ENCODE measurements at regions not wholly inside any gene's neighbourhood (a gene's known extent, or its start where the extent isn't known, plus 50 kb on each side); places are given as distances from the start of the nearest gene placed in this dataset.
A peak's percentile ranks its signal among the peaks of the same experiment; 100 is the strongest.

DNA sequence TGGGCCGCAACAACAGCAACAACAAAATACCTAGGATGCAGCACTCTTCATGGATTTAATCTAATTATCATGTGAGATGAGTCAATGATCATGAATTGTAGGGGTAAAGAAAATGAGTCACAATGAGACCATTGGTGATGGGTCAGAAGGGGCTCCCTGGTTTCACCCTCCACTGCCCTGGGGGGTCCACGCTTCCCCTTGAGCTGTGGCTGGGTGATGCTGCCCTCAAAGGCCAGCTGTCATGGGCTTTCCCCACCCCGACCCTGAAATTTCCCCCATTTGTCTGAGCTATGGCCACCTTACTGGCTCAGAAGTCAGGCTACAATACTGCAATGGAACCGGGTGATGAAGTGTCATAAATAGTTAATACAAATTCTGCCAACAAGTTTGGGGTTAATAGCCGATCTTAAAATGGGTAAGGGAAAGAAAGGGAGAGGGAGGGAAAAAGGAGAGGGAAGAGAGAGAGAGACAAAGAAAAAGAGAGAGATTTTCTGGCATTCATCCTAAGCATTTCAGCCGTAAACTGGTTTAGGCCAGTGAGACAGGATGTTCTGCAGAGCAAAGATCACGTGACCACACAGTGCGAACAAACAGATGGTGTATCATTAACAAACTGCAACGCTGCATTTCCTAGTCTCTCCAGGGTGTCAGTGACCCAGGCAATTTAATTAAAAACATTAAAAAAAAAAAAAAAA lies 143.4 kb upstream of the ERRFI1 start:
- peak; percentile 78 for DNase-seq (ENCODE audit: low spot score)

GRCh38 chr1:8167936-8168335 lies 141.8 kb upstream of the ERRFI1 start:
- no peak for DNase-seq (ENCODE audit: low spot score)

GRCh38 chr1:8166406-8166805 lies 140.3 kb upstream of the ERRFI1 start:
- no peak for DNase-seq (ENCODE audit: low spot score)

GRCh38 chr1:8165595-8166360 lies 139.7 kb upstream of the ERRFI1 start:
- no peak for DNase-seq (ENCODE audit: low spot score)

- no peak for DNase-seq (ENCODE audit: low spot score)
Measured at GRCh38 chr1:8164670-8165069, 138.6 kb upstream of the ERRFI1 start.

DNA sequence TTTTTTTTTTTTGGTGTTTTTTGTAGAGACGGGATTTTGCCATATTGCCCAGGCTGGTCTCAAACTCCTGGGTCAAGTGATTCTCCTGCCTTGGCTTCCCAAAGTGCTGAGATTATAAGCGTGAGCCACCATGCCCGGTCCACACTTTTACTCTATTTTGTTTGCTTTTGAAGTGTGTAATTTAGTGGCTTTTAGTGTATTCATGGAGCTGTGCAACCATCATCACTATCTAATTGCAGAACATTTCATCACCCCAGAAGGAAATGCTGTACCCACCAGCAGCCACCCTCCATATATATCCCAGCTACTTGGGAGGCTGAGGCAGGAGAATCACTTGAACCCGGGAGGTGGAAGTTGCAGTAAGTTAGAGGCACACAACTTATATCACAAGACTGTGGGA lies 136.9 kb upstream of the ERRFI1 start:
- DNase-seq (ENCODE audit: low spot score) = no peak

- DNase-seq (ENCODE audit: low spot score) = no peak
Measured at GRCh38 chr1:8162168-8162567, 136.1 kb upstream of the ERRFI1 start.

DNA sequence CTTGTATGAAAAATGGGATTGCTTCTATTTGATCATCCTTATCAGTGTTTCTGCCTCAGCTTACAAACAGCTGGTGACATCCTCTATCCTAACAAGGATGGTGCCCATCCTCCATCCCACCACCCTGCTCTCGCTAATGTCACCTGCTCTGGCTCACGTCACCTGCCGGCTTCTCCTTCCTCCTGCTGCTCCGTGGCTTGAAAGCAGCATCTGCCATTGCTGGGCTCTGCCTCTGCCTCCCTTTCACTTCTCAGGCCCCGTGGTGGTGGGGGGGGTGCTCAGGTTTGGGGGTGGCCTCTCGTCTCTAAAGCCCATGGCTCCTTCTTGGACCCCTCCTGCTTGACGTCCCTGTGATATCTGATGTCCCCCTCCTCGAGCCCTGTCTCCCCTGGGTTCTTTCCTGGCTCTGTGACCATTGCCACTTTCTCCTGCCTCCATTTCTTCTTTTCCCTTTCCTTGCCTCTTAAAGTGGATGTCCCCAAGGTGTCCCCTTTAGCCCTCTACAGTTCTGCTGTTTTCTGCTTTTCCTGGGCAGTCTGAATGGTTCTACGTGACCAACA lies 135.5 kb upstream of the ERRFI1 start:
- DNase-seq (ENCODE audit: low spot score) = no peak

DNA sequence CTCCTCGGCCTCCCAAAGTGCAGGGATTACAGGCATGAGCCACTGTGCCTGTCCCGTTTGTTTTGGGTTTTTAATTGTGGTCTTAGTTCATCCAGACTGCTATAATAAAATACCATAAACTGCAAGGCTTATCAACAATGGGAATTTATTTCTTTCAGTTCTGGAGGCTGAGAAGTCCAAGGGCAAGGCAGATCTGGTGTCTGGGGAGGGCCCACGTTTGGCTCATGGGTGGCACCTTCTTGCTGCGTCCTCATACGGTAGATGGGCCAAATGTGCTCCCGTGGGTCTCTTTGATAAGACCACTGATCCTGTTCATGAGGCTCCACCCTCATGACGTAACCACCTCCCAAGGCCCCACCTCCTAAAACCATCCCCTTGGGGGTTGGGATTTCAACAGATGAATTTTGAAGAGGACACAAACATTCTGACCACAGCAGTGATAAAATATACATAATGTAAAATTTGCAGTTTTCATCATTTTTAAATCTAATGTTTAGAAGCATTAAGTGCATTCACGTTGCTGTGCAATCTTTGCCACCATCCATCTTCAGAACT lies 133.4 kb upstream of the ERRFI1 start:
- no peak for DNase-seq (ENCODE audit: low spot score)

GRCh38 chr1:8158995-8159394 lies 132.9 kb upstream of the ERRFI1 start:
- no peak for DNase-seq (ENCODE audit: low spot score)

DNA sequence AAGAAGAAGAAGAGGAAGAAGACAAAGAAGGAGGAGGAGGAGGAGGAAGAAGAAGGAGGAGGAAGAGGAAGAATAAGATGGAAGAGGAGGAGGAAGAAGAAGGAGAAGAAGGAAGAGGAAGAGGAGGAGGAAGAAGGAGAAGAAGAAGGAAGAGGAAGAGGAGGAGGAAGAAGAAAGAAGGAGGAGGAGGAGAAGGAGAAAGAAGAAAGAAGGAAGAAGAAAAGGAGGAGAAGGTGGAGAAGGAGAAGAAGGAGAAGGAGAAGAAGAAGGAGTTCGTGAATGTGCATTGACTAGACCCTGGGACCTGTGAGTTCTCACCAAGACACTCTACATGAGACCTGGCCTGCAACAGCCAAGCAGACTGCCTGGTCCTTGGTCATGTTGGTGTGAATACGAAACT lies 131.7 kb upstream of the ERRFI1 start:
- no peak for DNase-seq (ENCODE audit: low spot score)

GRCh38 chr1:8155528-8156186 lies 129.5 kb upstream of the ERRFI1 start:
- no peak for DNase-seq (ENCODE audit: low spot score)

GRCh38 chr1:8154621-8155052 lies 128.5 kb upstream of the ERRFI1 start:
- DNase-seq (ENCODE audit: low spot score) = no peak

DNA sequence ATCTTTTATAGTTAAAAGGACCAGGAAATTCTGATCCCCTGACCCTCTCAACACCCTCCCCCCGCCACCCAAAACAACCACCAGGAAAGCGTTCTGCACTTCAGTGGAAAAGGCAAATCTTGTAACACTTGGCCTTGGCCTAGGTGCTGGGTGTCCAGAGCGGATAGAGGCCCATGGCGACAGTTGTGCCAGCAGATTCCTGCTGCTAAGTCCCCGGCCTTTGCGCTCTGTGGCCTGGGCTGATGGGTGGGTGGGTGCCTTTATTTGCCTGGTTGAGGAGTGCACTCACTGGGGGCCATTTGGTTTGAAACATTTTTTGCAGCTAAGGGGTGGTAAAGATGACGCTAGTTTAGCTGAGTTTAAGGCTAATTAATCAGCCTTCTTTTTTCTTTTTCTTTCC lies 127.9 kb upstream of the ERRFI1 start:
- DNase-seq (ENCODE audit: low spot score) = no peak

- DNase-seq (ENCODE audit: low spot score) = peak; percentile 75
Measured at GRCh38 chr1:8152731-8153702, 126.9 kb upstream of the ERRFI1 start.

GRCh38 chr1:8151647-8152046 lies 125.5 kb upstream of the ERRFI1 start:
- no peak for DNase-seq (ENCODE audit: low spot score)

DNA sequence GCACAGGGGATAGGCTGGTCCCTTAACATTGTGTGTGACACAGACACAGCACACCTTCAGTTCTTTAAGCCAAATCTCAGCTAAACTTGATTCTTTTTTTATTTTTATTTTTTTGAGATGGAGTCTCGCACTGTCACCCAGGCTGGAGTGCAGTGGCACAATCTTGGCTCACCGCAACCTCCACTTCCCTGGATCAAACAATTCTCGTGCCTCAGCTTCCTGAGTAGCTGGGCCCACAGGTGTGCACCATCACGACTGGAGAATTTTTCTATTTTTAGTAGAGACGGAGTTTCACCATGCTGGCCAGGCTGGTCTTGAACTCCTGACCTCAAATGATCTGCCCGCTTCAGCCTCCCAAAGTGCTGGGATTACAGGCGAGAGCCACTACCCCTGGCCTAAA lies 123.6 kb upstream of the ERRFI1 start:
- DNase-seq (ENCODE audit: low spot score) = peak; percentile 6

GRCh38 chr1:8147956-8148355 lies 121.8 kb upstream of the ERRFI1 start:
- no peak for DNase-seq (ENCODE audit: low spot score)

DNA sequence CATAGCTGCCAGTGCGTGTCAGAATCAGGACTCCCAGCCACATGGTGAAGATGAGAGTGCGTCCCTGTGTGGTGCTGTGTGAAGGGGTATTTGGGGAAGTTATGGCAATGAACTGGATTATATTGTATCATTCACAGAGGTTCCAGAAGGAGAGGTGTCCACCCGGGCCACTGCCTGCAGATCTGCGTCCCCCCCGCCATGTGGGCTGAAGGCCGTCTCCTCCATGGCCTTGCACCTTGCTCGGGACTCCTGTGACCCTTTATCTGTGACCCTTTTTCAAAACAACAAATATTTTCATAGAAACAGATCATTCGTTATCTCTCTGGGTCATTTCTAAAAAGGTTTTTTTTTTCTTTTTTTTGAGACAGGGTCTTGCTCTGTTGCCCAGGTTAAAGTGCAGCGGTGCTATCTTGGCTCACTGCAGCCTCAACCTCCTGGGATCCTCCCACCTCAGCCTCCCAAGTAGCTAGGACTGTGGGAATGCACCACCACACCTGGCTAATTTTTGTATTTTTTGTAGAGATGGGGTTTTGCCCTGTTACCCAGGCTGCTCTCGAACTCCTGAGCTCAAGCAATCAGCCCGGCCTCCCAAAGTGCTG lies 120.2 kb upstream of the ERRFI1 start:
- DNase-seq (ENCODE audit: low spot score) = no peak

GRCh38 chr1:8145545-8146202 lies 119.6 kb upstream of the ERRFI1 start:
- no peak for DNase-seq (ENCODE audit: low spot score)

Data from CD4-positive, alpha-beta T cell treated with Interleukin-2 at 100 ng/mL for 4 hours (primary cell).